ENCODE measurements at regions not wholly inside any gene's neighbourhood (a gene's known extent, or its start where the extent isn't known, plus 50 kb on each side); places are given as distances from the start of the nearest gene placed in this dataset.

DNA sequence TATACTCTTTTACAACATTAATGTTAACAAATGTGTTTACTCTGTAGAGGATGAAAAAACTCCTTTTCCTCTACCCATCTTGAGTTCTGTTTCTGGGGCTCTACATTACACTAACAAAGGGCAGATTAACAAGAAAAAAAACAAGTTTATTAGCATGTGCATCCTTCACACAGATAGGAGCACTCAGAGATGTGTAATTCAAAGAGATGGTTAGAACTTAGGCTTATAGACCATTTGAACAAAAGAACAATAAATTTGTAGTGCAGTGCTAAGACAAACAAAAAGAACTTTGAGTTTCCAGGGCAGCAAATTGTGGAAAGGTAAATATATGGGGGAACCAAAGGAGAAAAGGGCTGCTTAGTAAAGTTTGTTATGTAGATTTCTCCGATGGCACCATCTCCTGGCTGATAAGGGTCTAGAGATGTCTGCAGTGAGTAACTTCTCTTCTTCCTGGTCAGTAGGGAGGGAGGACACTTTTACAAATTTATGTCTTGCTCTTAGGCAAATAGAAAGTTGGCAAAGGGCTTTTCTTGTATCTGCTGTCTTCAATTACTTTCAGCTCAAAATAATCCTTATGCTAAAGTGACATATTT lies 1249.9 kb upstream of the TENM3 start:
- intact Hi-C loops (cut with DNase I) = no loop called here
- Histone ChIP-seq H3K4me3 (no peak overlapping the region), H3K27ac (no peak overlapping the region), H3K4me1 (no peaks in the 10 kb centered on the region), H3K9me3 (peaks cover 0 to 7% (median 0%) of the 10 kb centered on the region in 11 donors), H3K27me3 (no peaks in the 10 kb centered on the region), H3K36me3 (no peaks in the 10 kb centered on the region)
- ATAC-seq = no peak
- 50 to 65% methylated on average over 1 of the region's 1 CpG for WGBS, 2 donors
- TF ChIP-seq, protein P1, sequence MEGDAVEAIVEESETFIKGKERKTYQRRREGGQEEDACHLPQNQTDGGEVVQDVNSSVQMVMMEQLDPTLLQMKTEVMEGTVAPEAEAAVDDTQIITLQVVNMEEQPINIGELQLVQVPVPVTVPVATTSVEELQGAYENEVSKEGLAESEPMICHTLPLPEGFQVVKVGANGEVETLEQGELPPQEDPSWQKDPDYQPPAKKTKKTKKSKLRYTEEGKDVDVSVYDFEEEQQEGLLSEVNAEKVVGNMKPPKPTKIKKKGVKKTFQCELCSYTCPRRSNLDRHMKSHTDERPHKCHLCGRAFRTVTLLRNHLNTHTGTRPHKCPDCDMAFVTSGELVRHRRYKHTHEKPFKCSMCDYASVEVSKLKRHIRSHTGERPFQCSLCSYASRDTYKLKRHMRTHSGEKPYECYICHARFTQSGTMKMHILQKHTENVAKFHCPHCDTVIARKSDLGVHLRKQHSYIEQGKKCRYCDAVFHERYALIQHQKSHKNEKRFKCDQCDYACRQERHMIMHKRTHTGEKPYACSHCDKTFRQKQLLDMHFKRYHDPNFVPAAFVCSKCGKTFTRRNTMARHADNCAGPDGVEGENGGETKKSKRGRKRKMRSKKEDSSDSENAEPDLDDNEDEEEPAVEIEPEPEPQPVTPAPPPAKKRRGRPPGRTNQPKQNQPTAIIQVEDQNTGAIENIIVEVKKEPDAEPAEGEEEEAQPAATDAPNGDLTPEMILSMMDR (IDR thresholded peaks at IDR 0.05) = no peak
- no peak for DNase-seq

DNA sequence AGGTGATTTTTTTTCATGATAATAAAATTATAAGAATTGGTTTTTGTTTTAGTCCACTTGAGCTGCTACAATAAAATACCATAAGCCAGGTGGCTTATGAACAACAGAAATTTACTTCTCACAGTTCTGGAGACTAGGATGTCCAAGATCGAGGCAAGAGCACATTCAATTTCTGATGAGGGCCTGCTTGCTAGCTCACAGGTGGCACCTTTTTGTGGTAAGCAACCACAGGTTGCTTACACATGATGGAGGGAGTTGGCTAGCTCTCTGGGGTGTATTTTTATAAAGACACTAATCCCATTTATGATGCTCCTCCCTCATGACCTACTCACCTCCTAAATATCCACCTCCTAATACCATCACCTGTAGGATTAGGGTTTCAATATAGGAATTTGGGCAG lies 1248.5 kb upstream of the TENM3 start:
- Histone ChIP-seq H3K27me3 (no peaks in the 10 kb centered on the region), H3K9me3 (no peaks in the 10 kb centered on the region), H3K36me3 (no peaks in the 10 kb centered on the region), H3K27ac (no peak overlapping the region), H3K4me1 (no peaks in the 10 kb centered on the region), H3K4me3 (no peak overlapping the region)
- TF ChIP-seq, protein P1 (IDR thresholded peaks at IDR 0.05) = no peak
- DNase-seq (no peak), ATAC-seq (no peak)
- intact Hi-C loops (cut with DNase I) = no loop called here
- 83% methylated on average over 1 of the region's 1 CpG for WGBS, 2 donors

DNA sequence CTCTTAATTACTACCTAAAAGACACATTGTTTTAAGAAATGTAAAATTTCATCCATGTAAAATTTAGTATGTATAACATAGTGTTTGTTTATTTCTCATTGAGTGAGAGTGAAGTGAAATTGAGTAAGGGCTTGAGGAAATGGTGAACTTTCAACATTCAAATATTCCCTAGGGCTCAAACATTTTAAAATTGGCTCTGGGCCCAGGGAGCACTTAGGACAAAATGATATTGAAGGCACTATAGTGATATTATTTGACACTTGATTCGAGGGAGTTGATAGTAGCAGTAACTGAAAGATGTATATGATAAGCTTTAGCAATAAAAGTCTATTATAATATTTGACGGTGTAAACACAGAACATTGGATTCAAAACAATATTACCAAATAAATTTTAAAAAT lies 1244.0 kb upstream of the TENM3 start:
- ATAC-seq = no peak
- TF ChIP-seq, protein P1 (IDR thresholded peaks at IDR 0.05) = no peak

DNA sequence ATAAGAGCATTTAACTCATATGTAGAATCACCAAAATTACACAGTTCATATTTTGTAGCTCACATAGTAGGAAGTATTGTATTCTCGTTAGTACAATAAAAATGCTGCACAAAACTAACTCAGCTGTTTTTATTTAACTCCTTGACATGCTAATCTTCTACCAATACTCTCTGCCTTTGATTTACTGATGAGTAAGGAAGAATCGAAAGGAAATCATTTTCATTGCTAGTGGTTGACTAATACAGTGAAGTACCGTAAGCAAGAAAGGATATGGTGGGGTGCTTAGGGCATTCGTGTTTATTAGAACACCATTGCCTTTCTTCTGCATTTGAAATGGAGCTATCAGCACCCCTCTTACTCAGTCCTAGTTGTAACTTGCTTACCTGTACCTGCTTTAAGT lies 1239.1 kb upstream of the TENM3 start:
- 90 to 91% methylated on average over 4 of the region's 4 CpGs for WGBS, 2 donors
- TF ChIP-seq, protein P1 (IDR thresholded peaks at IDR 0.05) = no peak
- Histone ChIP-seq H3K4me3 (no peak overlapping the region), H3K4me1 (no peaks in the 10 kb centered on the region), H3K27me3 (peaks cover 0 to 5% (median 0%) of the 10 kb centered on the region in 7 donors), H3K27ac (no peak overlapping the region), H3K36me3 (no peaks in the 10 kb centered on the region), H3K9me3 (peaks cover 0 to 5% (median 0%) of the 10 kb centered on the region in 11 donors)
- ATAC-seq = no peak
- DNase-seq = no peak
- intact Hi-C loops (cut with DNase I) = no loop called here

More for the DNA sequence above, 1244.0 kb upstream of the TENM3 start:
- DNase-seq = no peak
- Histone ChIP-seq H3K4me3 (no peak overlapping the region), H3K4me1 (no peaks in the 10 kb centered on the region), H3K9me3 (peaks cover 0 to 5% (median 0%) of the 10 kb centered on the region in 11 donors), H3K36me3 (no peaks in the 10 kb centered on the region), H3K27ac (no peak overlapping the region), H3K27me3 (no peaks in the 10 kb centered on the region)
- WGBS, 2 donors = 9 to 13% methylated on average over 2 of the region's 2 CpGs
- intact Hi-C loops (cut with DNase I) = no loop called here
